SK-N-SH treated with all-trans-retinoic acid at 6 μM for 48 hours (cell line): ENCODE measurements at regions not wholly inside any gene's neighbourhood (a gene's known extent, or its start where the extent isn't known, plus 50 kb on each side); places are given as distances from the start of the nearest gene placed in this dataset.

ENCODE experiments used
- BACH2 ChIP-seq: fragments of 250-450 bp; sonication (Bioruptor Pico); IDR thresholded peaks from 2 replicates; pipeline ENCODE4 v1.9.0; 2021; ENCODE audit warnings: mild to moderate bottlenecking, borderline replicate concordance
- GLIS3 ChIP-seq: fragments of 250-450 bp; sonication (Bioruptor Pico); IDR thresholded peaks from 2 replicates; pipeline ENCODE4 v1.5.0; 2020; ENCODE audit warnings: mild to moderate bottlenecking, moderate library complexity
- ISL1 ChIP-seq: fragments of 250-450 bp; sonication (Bioruptor Pico); IDR thresholded peaks from 2 replicates; pipeline ENCODE4 v2.1.2; 2022; ENCODE audit warnings: mild to moderate bottlenecking, moderate library complexity
- RARB ChIP-seq: fragments of 250-450 bp; sonication (Bioruptor Pico); IDR thresholded peaks from 2 replicates; pipeline ENCODE4 v1.8.0; 2021; ENCODE audit warnings: mild to moderate bottlenecking, moderate library complexity
- ZFP3 ChIP-seq: fragments of 250-450 bp; sonication (Bioruptor Pico); IDR thresholded peaks from 2 replicates; pipeline ENCODE4 v1.5.0; 2020; ENCODE audit warnings: mild to moderate bottlenecking, moderate library complexity
- ZFP30 ChIP-seq: fragments of 450-650 bp; formaldehyde crosslinking; IDR thresholded peaks from 2 replicates; pipeline ENCODE4 v1.5.0; 2022; ENCODE audit warnings: mild to moderate bottlenecking, moderate library complexity
- ZNF565 ChIP-seq: fragments of 450-650 bp; formaldehyde crosslinking; conservative IDR thresholded peaks from 2 replicates; pipeline ENCODE4 v1.5.0; 2020; ENCODE audit warnings: low read depth, mild to moderate bottlenecking, moderate library complexity
- ZNF70 ChIP-seq: fragments of 450-650 bp; formaldehyde crosslinking; IDR thresholded peaks from 2 replicates; pipeline ENCODE4 v1.5.0; 2020; ENCODE audit warnings: mild to moderate bottlenecking, moderate library complexity
- ZNF8 ChIP-seq: fragments of 450-650 bp; formaldehyde crosslinking; IDR thresholded peaks from 2 replicates; pipeline ENCODE4 v1.5.0; 2020; ENCODE audit warnings: mild to moderate bottlenecking, moderate library complexity
- TF ChIP-seq, protein P1 (sequence below): fragments of 250-450 bp; sonication (Bioruptor Pico); IDR thresholded peaks from 2 replicates; pipeline ENCODE4 v1.5.0; 2020; ENCODE audit warnings: mild to moderate bottlenecking, moderate library complexity
- TF ChIP-seq, protein P2 (sequence below): fragments of 250-450 bp; sonication (Bioruptor Pico); IDR thresholded peaks from 2 replicates; pipeline ENCODE4 v1.5.1; 2020; ENCODE audit warnings: low read depth, mild to moderate bottlenecking, moderate library complexity
- TF ChIP-seq, protein P3 (sequence below): fragments of 250-450 bp; sonication (Bioruptor Pico); IDR thresholded peaks from 2 replicates; pipeline ENCODE4 v1.5.1; 2021; ENCODE audit warnings: mild to moderate bottlenecking, moderate library complexity
- TF ChIP-seq, protein P4 (sequence below): fragments of 250-450 bp; sonication (Bioruptor Pico); IDR thresholded peaks from 2 replicates; pipeline ENCODE4 v1.8.0; 2020; ENCODE audit warnings: mild to moderate bottlenecking, moderate library complexity, borderline replicate concordance
- TF ChIP-seq, protein P5 (sequence below): fragments of 250-450 bp; sonication (Bioruptor Pico); IDR thresholded peaks from 2 replicates; pipeline ENCODE4 v1.8.0; 2021; ENCODE audit warnings: low read depth, mild to moderate bottlenecking, moderate library complexity, borderline replicate concordance

DNA sequence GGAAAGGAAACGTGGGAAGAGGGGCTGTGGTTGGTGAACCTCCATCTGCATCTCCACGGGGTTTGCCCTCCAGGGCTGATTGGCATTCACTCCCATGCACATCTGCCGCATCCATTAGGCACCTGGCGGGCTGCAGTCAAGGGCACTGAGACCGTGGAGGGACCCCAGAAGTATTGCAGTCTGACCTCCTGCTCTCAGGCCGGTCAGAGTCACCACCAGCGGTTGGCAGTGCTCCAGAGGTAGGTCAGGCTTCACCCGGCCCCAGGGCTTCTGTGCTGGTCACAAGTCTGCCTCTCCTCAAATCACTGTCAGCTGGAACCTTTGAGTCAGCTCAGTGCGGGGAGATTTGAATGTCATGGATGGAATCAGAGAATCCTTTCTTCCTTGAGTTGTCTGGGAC is 132.3 kb downstream of the PAPOLA start:
- TF ChIP-seq, protein P1, sequence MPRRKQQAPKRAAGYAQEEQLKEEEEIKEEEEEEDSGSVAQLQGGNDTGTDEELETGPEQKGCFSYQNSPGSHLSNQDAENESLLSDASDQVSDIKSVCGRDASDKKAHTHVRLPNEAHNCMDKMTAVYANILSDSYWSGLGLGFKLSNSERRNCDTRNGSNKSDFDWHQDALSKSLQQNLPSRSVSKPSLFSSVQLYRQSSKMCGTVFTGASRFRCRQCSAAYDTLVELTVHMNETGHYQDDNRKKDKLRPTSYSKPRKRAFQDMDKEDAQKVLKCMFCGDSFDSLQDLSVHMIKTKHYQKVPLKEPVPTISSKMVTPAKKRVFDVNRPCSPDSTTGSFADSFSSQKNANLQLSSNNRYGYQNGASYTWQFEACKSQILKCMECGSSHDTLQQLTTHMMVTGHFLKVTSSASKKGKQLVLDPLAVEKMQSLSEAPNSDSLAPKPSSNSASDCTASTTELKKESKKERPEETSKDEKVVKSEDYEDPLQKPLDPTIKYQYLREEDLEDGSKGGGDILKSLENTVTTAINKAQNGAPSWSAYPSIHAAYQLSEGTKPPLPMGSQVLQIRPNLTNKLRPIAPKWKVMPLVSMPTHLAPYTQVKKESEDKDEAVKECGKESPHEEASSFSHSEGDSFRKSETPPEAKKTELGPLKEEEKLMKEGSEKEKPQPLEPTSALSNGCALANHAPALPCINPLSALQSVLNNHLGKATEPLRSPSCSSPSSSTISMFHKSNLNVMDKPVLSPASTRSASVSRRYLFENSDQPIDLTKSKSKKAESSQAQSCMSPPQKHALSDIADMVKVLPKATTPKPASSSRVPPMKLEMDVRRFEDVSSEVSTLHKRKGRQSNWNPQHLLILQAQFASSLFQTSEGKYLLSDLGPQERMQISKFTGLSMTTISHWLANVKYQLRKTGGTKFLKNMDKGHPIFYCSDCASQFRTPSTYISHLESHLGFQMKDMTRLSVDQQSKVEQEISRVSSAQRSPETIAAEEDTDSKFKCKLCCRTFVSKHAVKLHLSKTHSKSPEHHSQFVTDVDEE (CRISPR knock-in tag), result no peak
- TF ChIP-seq, protein P2, sequence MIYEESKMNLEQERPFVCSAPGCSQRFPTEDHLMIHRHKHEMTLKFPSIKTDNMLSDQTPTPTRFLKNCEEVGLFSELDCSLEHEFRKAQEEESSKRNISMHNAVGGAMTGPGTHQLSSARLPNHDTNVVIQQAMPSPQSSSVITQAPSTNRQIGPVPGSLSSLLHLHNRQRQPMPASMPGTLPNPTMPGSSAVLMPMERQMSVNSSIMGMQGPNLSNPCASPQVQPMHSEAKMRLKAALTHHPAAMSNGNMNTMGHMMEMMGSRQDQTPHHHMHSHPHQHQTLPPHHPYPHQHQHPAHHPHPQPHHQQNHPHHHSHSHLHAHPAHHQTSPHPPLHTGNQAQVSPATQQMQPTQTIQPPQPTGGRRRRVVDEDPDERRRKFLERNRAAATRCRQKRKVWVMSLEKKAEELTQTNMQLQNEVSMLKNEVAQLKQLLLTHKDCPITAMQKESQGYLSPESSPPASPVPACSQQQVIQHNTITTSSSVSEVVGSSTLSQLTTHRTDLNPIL, result no peak
- TF ChIP-seq ZNF8 (CRISPR knock-in tag) (no peak), RARB (CRISPR knock-in tag) (no peak), ISL1 (CRISPR knock-in tag) (no peak), ZNF70 (no peak), BACH2 (CRISPR knock-in tag) (no peak), ZFP3 (CRISPR knock-in tag) (no peak), GLIS3 (no peak), ZNF565 (CRISPR knock-in tag) (no peak), ZFP30 (CRISPR knock-in tag) (no peak)
- TF ChIP-seq, protein P3, sequence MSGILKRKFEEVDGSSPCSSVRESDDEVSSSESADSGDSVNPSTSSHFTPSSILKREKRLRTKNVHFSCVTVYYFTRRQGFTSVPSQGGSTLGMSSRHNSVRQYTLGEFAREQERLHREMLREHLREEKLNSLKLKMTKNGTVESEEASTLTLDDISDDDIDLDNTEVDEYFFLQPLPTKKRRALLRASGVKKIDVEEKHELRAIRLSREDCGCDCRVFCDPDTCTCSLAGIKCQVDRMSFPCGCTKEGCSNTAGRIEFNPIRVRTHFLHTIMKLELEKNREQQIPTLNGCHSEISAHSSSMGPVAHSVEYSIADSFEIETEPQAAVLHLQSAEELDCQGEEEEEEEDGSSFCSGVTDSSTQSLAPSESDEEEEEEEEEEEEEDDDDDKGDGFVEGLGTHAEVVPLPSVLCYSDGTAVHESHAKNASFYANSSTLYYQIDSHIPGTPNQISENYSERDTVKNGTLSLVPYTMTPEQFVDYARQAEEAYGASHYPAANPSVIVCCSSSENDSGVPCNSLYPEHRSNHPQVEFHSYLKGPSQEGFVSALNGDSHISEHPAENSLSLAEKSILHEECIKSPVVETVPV (CRISPR knock-in tag), result no peak
- TF ChIP-seq, protein P4, sequence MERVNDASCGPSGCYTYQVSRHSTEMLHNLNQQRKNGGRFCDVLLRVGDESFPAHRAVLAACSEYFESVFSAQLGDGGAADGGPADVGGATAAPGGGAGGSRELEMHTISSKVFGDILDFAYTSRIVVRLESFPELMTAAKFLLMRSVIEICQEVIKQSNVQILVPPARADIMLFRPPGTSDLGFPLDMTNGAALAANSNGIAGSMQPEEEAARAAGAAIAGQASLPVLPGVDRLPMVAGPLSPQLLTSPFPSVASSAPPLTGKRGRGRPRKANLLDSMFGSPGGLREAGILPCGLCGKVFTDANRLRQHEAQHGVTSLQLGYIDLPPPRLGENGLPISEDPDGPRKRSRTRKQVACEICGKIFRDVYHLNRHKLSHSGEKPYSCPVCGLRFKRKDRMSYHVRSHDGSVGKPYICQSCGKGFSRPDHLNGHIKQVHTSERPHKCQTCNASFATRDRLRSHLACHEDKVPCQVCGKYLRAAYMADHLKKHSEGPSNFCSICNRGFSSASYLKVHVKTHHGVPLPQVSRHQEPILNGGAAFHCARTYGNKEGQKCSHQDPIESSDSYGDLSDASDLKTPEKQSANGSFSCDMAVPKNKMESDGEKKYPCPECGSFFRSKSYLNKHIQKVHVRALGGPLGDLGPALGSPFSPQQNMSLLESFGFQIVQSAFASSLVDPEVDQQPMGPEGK (CRISPR knock-in tag), result no peak
- TF ChIP-seq, protein P5, sequence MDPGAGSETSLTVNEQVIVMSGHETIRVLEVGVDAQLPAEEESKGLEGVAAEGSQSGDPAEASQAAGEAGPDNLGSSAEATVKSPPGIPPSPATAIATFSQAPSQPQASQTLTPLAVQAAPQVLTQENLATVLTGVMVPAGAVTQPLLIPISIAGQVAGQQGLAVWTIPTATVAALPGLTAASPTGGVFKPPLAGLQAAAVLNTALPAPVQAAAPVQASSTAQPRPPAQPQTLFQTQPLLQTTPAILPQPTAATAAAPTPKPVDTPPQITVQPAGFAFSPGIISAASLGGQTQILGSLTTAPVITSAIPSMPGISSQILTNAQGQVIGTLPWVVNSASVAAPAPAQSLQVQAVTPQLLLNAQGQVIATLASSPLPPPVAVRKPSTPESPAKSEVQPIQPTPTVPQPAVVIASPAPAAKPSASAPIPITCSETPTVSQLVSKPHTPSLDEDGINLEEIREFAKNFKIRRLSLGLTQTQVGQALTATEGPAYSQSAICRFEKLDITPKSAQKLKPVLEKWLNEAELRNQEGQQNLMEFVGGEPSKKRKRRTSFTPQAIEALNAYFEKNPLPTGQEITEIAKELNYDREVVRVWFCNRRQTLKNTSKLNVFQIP (CRISPR knock-in tag), result no peak
